Stomach (tissue), 8 donors: ENCODE measurements at regions not wholly inside any gene's neighbourhood (a gene's known extent, or its start where the extent isn't known, plus 50 kb on each side); places are given as distances from the start of the nearest gene placed in this dataset.
"Not testable (repeated sequence)": the region's sequence is repeated elsewhere in the genome, so short reads cannot be mapped to it uniquely, and the experiment has no call there.

Experiments
- DNase-seq, 2 donors: peaks; one replicate each; pipeline versions ENCODE4 v3.0.0 to v3.0.0-alpha.2; 2013 to 2019
- H3K27ac ChIP-seq, 5 donors: fragments of 200-600 bp in 4 of 5; sonication (generic) in 4 of 5; one replicate each; pipeline ENCODE4 v1.5.1; 2013 to 2019; ENCODE audit warnings: mild to moderate bottlenecking in 1 of 5, moderate library complexity in 1 of 5
- H3K27me3 ChIP-seq, 3 donors: fragments of 200-600 bp; sonication (generic); one replicate each; pipeline ENCODE4 v1.5.1; 2017 to 2019; ENCODE audit warnings: mixed run types in 1 of 3
- H3K36me3 ChIP-seq, 4 donors: fragments of 200-600 bp; sonication (generic); 1 replicate in 3 of 4; 2 replicates in 1 of 4; pipeline ENCODE4 v1.5.1; 2016 to 2019
- H3K4me1 ChIP-seq, 4 donors: fragments of 200-600 bp; sonication (generic); one replicate each; pipeline ENCODE4 v1.5.1; 2016 to 2019
- H3K4me3 ChIP-seq, 4 donors: fragments of 200-600 bp; sonication (generic) in 3 of 4; one replicate each; pipeline ENCODE4 v1.5.1; 2016 to 2019; ENCODE audit warnings: mild to moderate bottlenecking in 1 of 4
- H3K9me3 ChIP-seq, 4 donors: fragments of 200-600 bp; sonication (generic); one replicate each; pipeline ENCODE4 v1.5.1; 2016 to 2019
- EP300 ChIP-seq: sonication (generic); formaldehyde crosslinking; IDR thresholded peaks from one replicate; pipeline ENCODE4 v1.6.1; 2017; ENCODE audit warnings: antibody characterized with exemption
- POLR2A ChIP-seq, 4 donors: fragments of 450-650 bp; IDR thresholded peaks; one replicate each; pipeline ENCODE4 v1.6.1; 2016; ENCODE audit warnings: antibody characterized with exemption in 4 of 4, control low read depth in 2 of 4, mild to moderate bottlenecking in 1 of 4, moderate library complexity in 1 of 4
- POLR2AphosphoS5 ChIP-seq, 3 donors: sonication (generic); formaldehyde crosslinking; IDR thresholded peaks; one replicate each; pipeline ENCODE4 v1.6.1; 2016; ENCODE audit warnings: antibody characterized with exemption in 3 of 3
- WGBS, 5 donors: extraction: QIAGEN DNeasy Blood & Tissue Kit in 3 of 5; methylation state at CpG; one replicate each; pipeline versions ENCODE4 v1.1.5 to v1.1.7; 2013 to 2018; 5-methylcytosine and 5-hydroxymethylcytosine counted together
- intact Hi-C: fragments of 100-400 bp; cut with DNase I; formaldehyde crosslinking; loops from one replicate; pipeline ENCODE4 v1.15.1; 2023; ENCODE audit warnings: low total_unique reads
- TF ChIP-seq, protein P1 (sequence below), 7 experiments: fragments of 450-650 bp in 4 of 7; fragments of 200-600 bp in 3 of 7; sonication (generic) in 3 of 7; IDR thresholded peaks; one replicate each; pipeline ENCODE4 v1.5.1; 2016 to 2019; ENCODE audit warnings: antibody characterized with exemption in 7 of 7, control low read depth in 2 of 7, mild to moderate bottlenecking in 1 of 7
- donor health status: healthy with polysubstance abuse.
- donor health status: Bipolar disorder and iron deficiency.
- donor health status: healthy.

DNA sequence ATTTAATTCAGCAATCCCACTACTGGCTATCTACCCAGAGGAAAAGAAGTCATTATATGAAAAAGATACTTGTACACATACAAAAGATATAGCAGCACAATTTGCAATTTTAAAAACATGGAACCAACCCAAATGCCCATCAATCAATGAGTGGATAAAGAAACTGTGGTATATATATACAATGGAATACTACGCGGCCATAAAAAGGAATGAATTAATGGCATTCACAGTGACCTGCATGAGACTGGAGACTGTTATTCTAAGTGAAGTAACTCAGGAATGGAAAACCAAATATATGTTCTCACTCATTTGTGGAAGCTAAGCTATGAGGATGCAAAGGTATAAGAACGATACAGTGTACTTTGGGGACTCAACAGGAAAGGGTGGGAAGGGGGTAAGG is 102.8 kb upstream of the KCNMA1 start:
- DNase-seq, intact Hi-C loops, H3K27ac ChIP-seq, H3K4me1 ChIP-seq, H3K27me3 ChIP-seq, H3K4me3 ChIP-seq, H3K36me3 ChIP-seq: not testable (repeated sequence)
- H3K9me3 ChIP-seq, result peaks cover 0 to 23% (median 12%) of the 10 kb centered on the region in 4 donors
- WGBS, 5 donors, result 92 to 99% (median 96%) methylated on average over 3 of the region's 3 CpGs

DNA sequence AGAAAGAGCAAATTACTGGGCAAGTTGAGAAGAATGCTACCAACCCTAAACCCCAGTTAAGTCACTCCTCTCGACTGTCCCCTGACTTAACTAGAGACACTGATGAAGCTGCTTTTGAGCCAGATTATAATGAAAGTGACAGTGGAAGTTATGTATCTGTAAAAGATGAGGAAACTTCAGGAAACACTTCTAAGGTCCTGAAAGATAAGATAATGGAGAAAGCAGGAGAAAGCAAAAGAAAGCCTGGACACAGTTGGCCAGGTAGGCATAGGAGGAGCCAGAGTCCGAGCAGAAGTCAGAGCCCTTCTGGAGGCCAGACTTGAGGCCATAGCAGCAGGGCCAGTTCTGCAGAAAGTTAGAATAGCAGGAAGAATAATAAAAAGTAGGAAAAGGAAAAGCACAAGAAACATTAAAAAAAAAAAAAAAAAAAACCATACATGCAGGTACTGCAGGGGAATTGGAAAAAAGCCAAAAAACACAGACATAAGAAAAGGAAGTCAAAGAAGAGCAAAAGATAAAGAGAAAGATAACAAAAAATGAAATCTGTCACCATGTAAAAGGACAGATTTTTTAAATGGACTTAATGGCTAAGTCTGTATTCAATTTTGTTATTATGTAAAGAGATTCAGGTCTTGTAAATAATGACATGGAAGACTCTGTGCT is 101.0 kb upstream of the KCNMA1 start:
- Histone ChIP-seq H3K4me1 (no peaks in the 10 kb centered on the region), H3K9me3 (peaks cover 0 to 23% (median 12%) of the 10 kb centered on the region in 4 donors), H3K27me3 (no peaks in the 10 kb centered on the region), H3K36me3 (no peaks in the 10 kb centered on the region), H3K4me3 (no peak overlapping the region), H3K27ac (no peak overlapping the region)
- no peak for DNase-seq
- WGBS, 5 donors, result 73 to 82% (median 78%) methylated on average over 2 of the region's 2 CpGs
- TF ChIP-seq, protein P1, sequence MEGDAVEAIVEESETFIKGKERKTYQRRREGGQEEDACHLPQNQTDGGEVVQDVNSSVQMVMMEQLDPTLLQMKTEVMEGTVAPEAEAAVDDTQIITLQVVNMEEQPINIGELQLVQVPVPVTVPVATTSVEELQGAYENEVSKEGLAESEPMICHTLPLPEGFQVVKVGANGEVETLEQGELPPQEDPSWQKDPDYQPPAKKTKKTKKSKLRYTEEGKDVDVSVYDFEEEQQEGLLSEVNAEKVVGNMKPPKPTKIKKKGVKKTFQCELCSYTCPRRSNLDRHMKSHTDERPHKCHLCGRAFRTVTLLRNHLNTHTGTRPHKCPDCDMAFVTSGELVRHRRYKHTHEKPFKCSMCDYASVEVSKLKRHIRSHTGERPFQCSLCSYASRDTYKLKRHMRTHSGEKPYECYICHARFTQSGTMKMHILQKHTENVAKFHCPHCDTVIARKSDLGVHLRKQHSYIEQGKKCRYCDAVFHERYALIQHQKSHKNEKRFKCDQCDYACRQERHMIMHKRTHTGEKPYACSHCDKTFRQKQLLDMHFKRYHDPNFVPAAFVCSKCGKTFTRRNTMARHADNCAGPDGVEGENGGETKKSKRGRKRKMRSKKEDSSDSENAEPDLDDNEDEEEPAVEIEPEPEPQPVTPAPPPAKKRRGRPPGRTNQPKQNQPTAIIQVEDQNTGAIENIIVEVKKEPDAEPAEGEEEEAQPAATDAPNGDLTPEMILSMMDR (IDR thresholded peaks at IDR 0.05), result no peak
- TF ChIP-seq EP300 (no peak), POLR2A (IDR thresholded peaks at IDR 0.05) (no peak), POLR2AphosphoS5 (IDR thresholded peaks at IDR 0.05) (no peak)
- intact Hi-C loops, result no loop called here

DNA sequence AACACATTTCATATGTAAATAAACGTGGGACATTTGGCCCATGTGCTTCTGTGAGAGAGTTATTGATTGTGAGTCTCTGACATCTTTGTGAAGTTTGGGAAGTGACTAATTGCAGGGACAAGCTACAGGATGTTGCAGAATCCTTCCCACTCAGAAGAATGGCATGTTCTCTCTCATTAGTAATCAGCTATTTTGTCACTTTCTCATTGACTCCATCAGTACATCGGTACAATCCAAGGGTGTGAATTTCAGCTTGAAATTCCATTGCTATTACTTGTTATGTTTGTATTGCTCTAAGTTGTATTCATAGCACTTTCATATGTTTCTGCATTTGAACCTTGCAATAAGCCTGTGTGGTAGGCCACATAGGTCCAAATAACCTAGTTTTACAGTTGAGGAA is 100.0 kb upstream of the KCNMA1 start:
- H3K36me3 ChIP-seq, result no peaks in the 10 kb centered on the region
- no peak for TF ChIP-seq POLR2AphosphoS5 (IDR thresholded peaks at IDR 0.05)
- no peak for TF ChIP-seq POLR2A (IDR thresholded peaks at IDR 0.05)
- no peak for TF ChIP-seq EP300
- TF ChIP-seq, protein P1 (IDR thresholded peaks at IDR 0.05), result no peak
- DNase-seq, result no peak
- H3K27me3 ChIP-seq, result no peaks in the 10 kb centered on the region
- intact Hi-C loops, result no loop called here
- no peaks in the 10 kb centered on the region for H3K4me1 ChIP-seq
- 73 to 80% (median 79%) methylated on average over 2 of the region's 2 CpGs for WGBS, 5 donors
- no peak overlapping the region for H3K27ac ChIP-seq
- no peak overlapping the region for H3K4me3 ChIP-seq
- peaks cover 0 to 23% (median 12%) of the 10 kb centered on the region in 4 donors for H3K9me3 ChIP-seq

DNA sequence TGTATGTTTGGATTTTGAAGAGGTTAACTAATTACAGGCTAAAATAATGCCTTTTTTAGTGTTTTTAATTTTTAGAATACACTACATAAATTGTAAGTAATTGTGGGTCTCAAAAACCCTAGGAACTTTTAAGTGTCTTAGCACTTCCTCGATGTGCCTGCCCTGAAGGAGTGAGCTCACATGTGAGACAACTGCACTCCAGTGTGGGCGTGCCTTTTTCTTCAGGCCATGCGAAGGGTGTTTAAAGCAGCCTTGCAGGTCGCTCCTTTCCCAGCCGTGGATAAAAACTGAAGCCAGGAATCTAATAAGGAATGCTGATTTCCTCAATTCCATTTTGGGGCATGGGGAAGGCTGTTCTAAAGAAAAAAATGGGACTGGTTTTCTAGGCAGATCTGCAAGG is 97.5 kb upstream of the KCNMA1 start:
- H3K4me1 ChIP-seq, H3K4me3 ChIP-seq, H3K36me3 ChIP-seq, H3K27ac ChIP-seq, intact Hi-C loops, DNase-seq, H3K27me3 ChIP-seq: not testable (repeated sequence)
- 23 to 61% (median 37%) methylated on average over 5 of the region's 5 CpGs for WGBS, 5 donors
- peaks cover 0 to 20% (median 6%) of the 10 kb centered on the region in 4 donors for H3K9me3 ChIP-seq

DNA sequence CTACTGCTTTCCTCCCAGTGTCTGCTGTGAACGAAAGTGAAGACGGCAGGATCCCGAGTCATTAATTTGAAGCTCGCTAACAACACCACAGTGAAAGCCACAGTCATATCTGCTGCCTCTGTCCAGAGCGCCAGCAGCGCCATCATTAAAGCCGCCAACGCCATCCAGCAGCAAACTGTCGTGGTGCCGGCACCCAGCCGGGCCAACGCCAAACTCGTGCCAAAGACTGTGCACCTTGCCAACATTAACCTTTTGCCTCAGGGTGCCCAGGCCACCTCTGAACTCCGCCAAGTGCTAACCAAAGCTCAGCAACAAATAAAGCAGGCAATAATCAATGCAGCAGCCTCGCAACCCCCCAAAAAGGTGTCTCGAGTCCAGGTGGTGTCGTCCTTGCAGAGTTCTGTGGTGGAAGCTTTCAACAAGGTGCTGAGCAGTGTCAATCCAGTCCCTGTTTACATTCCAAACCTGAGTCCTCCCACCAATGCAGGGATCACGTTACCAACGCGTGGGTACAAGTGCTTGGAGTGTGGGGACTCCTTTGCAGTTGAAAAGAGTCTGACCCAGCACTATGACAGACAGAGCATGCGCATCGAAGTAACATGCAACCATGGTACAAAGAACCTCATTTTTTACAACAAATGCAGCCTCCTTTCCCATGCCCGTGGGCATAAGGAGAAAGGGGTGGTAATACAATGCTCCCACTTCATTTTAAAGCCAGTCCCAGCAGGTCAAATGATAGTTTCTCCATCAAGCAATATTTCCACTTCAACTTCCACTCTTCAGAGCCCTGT is 94.8 kb upstream of the KCNMA1 start:
- H3K9me3 ChIP-seq, result peaks cover 0 to 12% (median 0%) of the 10 kb centered on the region in 4 donors
- H3K36me3 ChIP-seq, result no peaks in the 10 kb centered on the region
- no peak for DNase-seq
- H3K27me3 ChIP-seq, result no peaks in the 10 kb centered on the region
- TF ChIP-seq EP300, result no peak
- TF ChIP-seq POLR2AphosphoS5 (IDR thresholded peaks at IDR 0.05), result no peak
- no peak for TF ChIP-seq POLR2A (IDR thresholded peaks at IDR 0.05)
- TF ChIP-seq, protein P1 (IDR thresholded peaks at IDR 0.05), result no peak
- H3K4me1 ChIP-seq, result no peaks in the 10 kb centered on the region
- intact Hi-C loops, result no loop called here
- no peak overlapping the region for H3K4me3 ChIP-seq
- 72 to 80% (median 76%) methylated on average over 23 of the region's 23 CpGs for WGBS, 5 donors
- no peak overlapping the region for H3K27ac ChIP-seq
